Tibial artery (tissue), 4 donors: ENCODE measurements at regions not wholly inside any gene's neighbourhood (a gene's known extent, or its start where the extent isn't known, plus 50 kb on each side); places are given as distances from the start of the nearest gene placed in this dataset.

Experiments used
- DNase-seq, 2 donors: peaks; one replicate each; pipeline ENCODE4 v3.0.0-alpha.2; 2019
- H3K27ac ChIP-seq, 2 donors: fragments of 200-600 bp; sonication (generic) in 1 of 2; 1 replicate in 1 of 2; 2 replicates in 1 of 2; pipeline ENCODE4 v1.5.1; 2018 to 2019; ENCODE audit warnings: mild to moderate bottlenecking in 1 of 2
- H3K27me3 ChIP-seq, 2 donors: fragments of 200-600 bp; sonication (generic) in 1 of 2; one replicate each; pipeline versions ENCODE4 v1.5.1 to v1.6.0; 2016 to 2019
- H3K36me3 ChIP-seq, 3 donors: fragments of 200-600 bp; sonication (generic) in 2 of 3; one replicate each; pipeline ENCODE4 v1.5.1; 2016 to 2019; ENCODE audit warnings: mild to moderate bottlenecking in 2 of 3
- H3K4me1 ChIP-seq, 4 donors: fragments of 200-600 bp; sonication (generic) in 2 of 4; 1 replicate in 3 of 4; 2 replicates in 1 of 4; pipeline ENCODE4 v1.5.1; 2016 to 2019
- H3K4me3 ChIP-seq, 2 donors: fragments of 200-600 bp; sonication (generic) in 1 of 2; 1 replicate in 1 of 2; 2 replicates in 1 of 2; pipeline ENCODE4 v1.5.1; 2018 to 2019; ENCODE audit warnings: mild to moderate bottlenecking in 2 of 2
- H3K9me3 ChIP-seq, 3 donors: fragments of 200-600 bp; sonication (generic) in 1 of 3; one replicate each; pipeline ENCODE4 v1.5.1; 2016 to 2019
- intact Hi-C: fragments of 100-400 bp; cut with DNase I; formaldehyde crosslinking; loops from one replicate; pipeline ENCODE4 v1.15.0; 2023; ENCODE audit warnings: low total_unique reads
- TF ChIP-seq, protein P1 (sequence below), 2 experiments: fragments of 200-600 bp in 1 of 2; fragments of 450-650 bp in 1 of 2; IDR thresholded peaks; one replicate each; pipeline ENCODE4 v1.5.1; 2017 to 2019; ENCODE audit warnings: antibody characterized with exemption in 2 of 2, mild to moderate bottlenecking in 1 of 2, moderate library complexity in 1 of 2

DNA sequence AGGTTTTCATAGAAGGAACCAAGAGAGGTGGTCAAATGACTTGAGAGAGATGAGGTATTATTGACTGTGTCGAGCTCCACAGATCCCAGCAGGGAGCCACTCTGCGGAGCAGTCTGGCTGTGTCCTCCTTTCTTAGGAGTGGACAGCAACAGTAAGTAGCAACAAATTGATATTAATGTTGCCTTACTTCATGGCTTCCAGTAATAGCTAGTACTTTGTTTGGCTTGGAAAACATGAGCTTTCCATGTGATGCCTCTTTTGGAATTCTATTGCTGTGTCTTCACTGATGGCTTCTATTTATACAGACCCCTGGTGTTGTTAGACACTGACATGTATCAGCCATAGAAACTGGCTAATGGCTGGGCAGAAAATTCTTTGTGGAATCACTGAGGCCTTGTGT, 531.2 kb upstream of the CCDC196 start:
- TF ChIP-seq, protein P1, sequence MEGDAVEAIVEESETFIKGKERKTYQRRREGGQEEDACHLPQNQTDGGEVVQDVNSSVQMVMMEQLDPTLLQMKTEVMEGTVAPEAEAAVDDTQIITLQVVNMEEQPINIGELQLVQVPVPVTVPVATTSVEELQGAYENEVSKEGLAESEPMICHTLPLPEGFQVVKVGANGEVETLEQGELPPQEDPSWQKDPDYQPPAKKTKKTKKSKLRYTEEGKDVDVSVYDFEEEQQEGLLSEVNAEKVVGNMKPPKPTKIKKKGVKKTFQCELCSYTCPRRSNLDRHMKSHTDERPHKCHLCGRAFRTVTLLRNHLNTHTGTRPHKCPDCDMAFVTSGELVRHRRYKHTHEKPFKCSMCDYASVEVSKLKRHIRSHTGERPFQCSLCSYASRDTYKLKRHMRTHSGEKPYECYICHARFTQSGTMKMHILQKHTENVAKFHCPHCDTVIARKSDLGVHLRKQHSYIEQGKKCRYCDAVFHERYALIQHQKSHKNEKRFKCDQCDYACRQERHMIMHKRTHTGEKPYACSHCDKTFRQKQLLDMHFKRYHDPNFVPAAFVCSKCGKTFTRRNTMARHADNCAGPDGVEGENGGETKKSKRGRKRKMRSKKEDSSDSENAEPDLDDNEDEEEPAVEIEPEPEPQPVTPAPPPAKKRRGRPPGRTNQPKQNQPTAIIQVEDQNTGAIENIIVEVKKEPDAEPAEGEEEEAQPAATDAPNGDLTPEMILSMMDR (IDR thresholded peaks at IDR 0.05): no peak
- intact Hi-C loops: no loop called here
- Histone ChIP-seq H3K4me1 (no peaks in the 10 kb centered on the region), H3K4me3 (no peak overlapping the region), H3K27ac (no peak overlapping the region), H3K36me3 (no peaks in the 10 kb centered on the region), H3K9me3 (no peaks in the 10 kb centered on the region), H3K27me3 (no peaks in the 10 kb centered on the region)
- DNase-seq: no peak

DNA sequence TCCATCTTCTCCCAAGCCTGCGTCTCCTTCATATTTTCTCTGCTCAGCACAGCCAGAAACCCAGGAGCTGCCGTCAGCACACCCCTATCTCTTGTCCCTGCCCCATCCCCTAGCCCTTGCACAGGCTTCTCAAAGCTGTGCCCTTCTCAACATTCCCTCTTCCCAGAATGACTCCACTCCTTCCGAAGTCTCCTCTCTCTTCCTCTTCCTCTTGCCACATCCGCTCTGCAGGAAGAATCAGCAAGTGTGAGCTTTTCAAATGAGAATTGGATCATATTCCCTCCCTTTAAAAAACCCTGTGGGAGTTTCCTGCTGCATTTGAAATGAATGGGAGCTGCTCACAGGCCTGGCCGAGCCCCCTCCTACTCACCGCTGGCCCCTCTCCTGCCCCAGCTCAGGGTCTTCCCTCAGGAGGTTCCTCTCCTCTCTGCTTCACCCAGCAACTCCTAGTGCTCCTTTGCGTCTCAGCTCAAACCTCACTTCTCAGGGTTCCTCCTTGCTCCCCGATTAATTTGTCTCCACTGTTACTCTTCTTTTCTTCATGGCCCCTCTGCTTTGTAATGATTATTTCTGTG, 528.5 kb upstream of the CCDC196 start:
- no peaks in the 10 kb centered on the region for H3K4me1 ChIP-seq
- no peak for DNase-seq
- H3K36me3 ChIP-seq: no peaks in the 10 kb centered on the region
- intact Hi-C loops: no loop called here
- H3K27me3 ChIP-seq: no peaks in the 10 kb centered on the region
- H3K9me3 ChIP-seq: no peaks in the 10 kb centered on the region
- no peak overlapping the region for H3K4me3 ChIP-seq
- H3K27ac ChIP-seq: no peak overlapping the region
- TF ChIP-seq, protein P1 (IDR thresholded peaks at IDR 0.05): no peak

DNA sequence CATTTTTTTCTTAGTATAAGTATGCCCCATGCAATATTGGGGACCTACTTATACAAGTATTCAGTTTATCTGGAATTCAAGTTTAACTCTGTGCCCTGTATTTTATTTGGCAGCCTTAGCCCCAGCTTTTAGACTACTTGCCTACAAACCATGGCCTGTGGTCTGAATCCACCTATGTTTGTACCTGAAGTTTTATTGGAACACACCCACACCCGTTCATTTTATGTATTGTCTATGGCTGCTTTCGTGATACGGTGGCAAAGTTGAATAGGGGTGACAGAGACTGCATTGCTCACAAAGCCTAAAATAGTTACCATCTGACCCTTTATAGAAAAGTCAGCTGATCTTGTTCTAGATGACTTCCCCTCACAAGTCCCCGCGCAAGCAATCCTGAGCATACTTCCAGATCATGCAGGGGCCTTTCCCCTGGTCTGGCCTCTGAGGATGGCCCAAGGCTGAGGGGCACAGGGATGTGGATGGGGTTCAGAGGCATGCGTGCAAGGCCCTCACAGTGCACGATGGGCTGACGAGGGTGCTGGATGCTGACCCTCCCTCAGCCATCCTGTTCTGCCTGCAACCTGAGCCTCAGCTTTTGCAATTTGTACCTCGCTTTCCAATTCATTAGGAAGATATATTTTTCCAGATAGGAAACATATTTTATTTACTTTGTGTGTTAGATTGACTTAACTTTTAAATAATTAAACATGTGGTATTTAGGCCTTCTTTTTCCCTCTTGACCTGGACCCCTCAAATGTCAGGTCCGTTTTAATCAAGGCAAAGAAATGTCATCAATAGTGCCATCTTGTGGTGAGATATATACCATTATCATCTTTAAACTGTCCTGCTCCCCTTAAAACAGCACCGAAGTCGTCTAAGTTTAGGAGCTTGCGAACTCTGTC, 527.3 kb upstream of the CCDC196 start:
- no peaks in the 10 kb centered on the region for H3K36me3 ChIP-seq
- no peak overlapping the region for H3K4me3 ChIP-seq
- intact Hi-C loops: no loop called here
- DNase-seq: no peak
- no peaks in the 10 kb centered on the region for H3K4me1 ChIP-seq
- TF ChIP-seq, protein P1 (IDR thresholded peaks at IDR 0.05): peak; percentile 32 to 38
- H3K27ac ChIP-seq: no peak overlapping the region
- H3K9me3 ChIP-seq: no peaks in the 10 kb centered on the region
- no peaks in the 10 kb centered on the region for H3K27me3 ChIP-seq

DNA sequence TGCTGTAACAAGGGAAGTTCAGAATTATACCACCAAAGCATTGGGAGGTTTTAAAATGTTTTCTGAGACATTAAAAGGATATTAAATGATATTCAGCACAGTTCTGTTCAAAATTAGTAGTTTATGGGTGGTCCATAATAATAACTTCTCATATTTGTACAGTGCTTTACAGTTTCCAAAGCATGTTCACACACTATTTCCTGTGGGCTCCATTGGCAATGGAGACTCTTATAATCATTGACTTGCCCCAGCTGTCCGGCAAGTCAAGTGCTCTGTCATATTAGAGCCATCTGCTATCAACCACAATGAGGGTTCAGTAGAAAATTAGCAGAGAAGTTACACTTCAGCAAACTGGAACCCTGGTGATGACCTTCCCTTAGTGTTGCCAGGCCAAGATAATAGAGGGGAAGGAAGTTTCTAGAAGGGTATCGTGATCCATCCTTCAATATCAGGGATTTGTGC, 526.6 kb upstream of the CCDC196 start:
- no peak for DNase-seq
- intact Hi-C loops: no loop called here
- TF ChIP-seq, protein P1 (IDR thresholded peaks at IDR 0.05): no peak
- no peaks in the 10 kb centered on the region for H3K9me3 ChIP-seq
- H3K36me3 ChIP-seq: no peaks in the 10 kb centered on the region
- no peak overlapping the region for H3K4me3 ChIP-seq
- H3K27ac ChIP-seq: no peak overlapping the region
- H3K4me1 ChIP-seq: no peaks in the 10 kb centered on the region
- no peaks in the 10 kb centered on the region for H3K27me3 ChIP-seq

DNA sequence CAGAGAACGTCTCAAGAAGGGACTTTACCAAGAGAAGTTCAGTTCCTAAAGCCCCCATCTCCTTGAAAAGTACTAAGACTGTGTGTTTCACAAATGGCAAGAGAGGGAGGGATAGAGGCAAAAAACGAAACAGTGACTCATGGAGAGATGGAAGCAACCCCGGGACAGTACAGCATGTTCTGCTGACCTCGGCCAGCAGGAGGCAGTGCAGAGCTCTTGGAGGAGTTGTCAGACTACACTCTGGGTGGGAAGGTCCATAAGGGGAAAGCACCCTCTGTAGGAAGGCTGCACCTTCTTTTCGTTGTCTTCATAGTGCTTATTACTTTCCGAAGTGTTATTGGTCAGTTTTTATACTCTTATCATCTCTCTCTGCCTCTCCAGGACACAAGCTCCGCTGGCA, 525.2 kb upstream of the CCDC196 start:
- DNase-seq: no peak
- no peaks in the 10 kb centered on the region for H3K9me3 ChIP-seq
- H3K36me3 ChIP-seq: no peaks in the 10 kb centered on the region
- H3K4me3 ChIP-seq: no peak overlapping the region
- peaks cover 0 to under 1% of the 10 kb centered on the region in 2 donors for H3K27me3 ChIP-seq
- H3K4me1 ChIP-seq: no peaks in the 10 kb centered on the region
- TF ChIP-seq, protein P1 (IDR thresholded peaks at IDR 0.05): peak in 1 of 2 experiments; percentile 12
- no peak overlapping the region for H3K27ac ChIP-seq
- intact Hi-C loops: no loop called here
